ENCODE measurements at regions not wholly inside any gene's neighbourhood (a gene's known extent, or its start where the extent isn't known, plus 50 kb on each side); places are given as distances from the start of the nearest gene placed in this dataset.
"Not testable (repeated sequence)": the region's sequence is repeated elsewhere in the genome, so short reads cannot be mapped to it uniquely, and the experiment has no call there.

GRCh38 chr2:131802351-131802836 lies 274.7 kb downstream of the CCDC74A start:
- in situ Hi-C loops (cut with MboI; ENCODE audit: low pct_unique_long_range_greater_than_20kb, low sequenced_read_pairs): not testable (repeated sequence)
- peak; percentile 66 for DNase-seq

DNA sequence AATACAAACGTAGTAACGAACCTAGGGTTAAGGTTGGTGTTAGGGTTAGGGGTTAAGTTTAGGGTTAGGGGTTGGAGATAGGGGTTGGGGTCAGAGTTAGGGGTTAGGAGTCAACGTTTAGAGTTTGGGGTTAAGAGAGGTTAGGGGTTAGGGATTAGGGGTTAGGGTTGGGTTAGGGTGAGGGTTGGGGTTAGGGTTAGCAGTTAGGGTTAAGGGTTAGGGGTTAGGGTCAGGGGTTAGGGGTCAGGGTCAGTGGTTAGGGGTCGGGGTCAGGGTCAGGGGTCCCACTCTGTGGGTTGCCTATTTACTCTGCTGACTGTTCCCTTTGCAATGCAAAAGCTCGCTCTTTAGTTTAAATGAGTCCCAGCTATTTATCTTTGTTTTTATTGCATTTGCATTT lies 275.5 kb downstream of the CCDC74A start:
- in situ Hi-C loops (cut with MboI; ENCODE audit: low pct_unique_long_range_greater_than_20kb, low sequenced_read_pairs); DNase-seq: not testable (repeated sequence)

- DNase-seq; in situ Hi-C loops (cut with MboI; ENCODE audit: low pct_unique_long_range_greater_than_20kb, low sequenced_read_pairs): not testable (repeated sequence)
Measured at GRCh38 chr2:131812605-131813004, 284.9 kb downstream of the CCDC74A start.

DNA sequence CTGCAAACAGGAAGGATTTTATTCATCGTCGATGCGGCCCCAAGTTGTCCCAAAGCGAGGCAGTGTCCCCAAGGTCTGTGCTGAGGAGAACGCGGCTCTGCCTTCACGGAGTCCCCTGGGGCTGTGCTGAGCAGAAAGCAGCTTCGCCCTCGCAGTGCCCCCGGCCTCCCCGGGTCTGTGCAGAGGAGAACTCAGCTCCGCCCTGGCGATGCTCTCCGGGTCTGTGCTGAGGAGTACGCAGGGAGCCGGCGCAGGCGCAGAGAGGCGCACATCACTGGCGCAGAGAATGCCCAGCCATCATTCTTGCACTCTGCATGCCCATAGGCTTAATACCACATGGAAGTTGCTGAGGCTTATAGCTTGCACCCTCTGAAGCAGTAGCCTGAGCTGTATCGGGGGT lies 285.7 kb downstream of the CCDC74A start:
- DNase-seq; in situ Hi-C loops (cut with MboI; ENCODE audit: low pct_unique_long_range_greater_than_20kb, low sequenced_read_pairs): not testable (repeated sequence)

DNA sequence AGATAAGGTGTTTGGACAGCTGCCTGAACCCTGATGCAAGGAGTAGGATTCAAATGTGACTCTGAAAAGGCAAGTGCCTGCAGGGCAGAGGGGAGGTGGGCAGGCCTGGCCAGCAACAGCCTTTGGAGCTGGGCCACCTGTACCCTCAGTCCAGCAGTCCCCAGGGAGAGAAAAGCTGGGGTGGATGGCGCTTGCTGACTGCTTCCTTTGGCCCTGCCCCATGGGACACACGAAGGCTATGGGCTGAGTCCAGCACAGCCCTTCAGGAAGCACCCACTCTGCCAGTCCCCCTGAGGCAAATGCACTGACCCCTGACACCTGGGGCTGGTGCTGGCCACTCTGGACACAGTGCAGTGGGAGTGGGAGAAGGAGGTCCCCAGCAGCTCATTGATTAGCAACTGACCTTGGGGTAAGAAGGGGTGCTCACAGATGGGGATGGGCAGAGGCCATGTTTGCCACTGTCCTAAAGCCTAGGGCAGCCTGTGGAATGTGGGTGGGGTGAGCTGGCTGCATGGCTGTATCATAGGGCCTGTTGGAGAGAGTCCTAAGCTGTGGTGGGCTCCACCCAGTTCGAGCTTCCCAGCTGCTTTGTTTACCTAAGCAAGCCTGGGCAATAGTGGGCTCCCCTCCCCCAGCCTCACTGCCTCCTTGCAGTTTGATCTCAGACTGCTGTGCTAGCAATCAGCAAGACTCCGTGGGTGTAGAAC lies 290.7 kb downstream of the CCDC74A start:
- in situ Hi-C loops (cut with MboI; ENCODE audit: low pct_unique_long_range_greater_than_20kb, low sequenced_read_pairs); DNase-seq: not testable (repeated sequence)

DNA sequence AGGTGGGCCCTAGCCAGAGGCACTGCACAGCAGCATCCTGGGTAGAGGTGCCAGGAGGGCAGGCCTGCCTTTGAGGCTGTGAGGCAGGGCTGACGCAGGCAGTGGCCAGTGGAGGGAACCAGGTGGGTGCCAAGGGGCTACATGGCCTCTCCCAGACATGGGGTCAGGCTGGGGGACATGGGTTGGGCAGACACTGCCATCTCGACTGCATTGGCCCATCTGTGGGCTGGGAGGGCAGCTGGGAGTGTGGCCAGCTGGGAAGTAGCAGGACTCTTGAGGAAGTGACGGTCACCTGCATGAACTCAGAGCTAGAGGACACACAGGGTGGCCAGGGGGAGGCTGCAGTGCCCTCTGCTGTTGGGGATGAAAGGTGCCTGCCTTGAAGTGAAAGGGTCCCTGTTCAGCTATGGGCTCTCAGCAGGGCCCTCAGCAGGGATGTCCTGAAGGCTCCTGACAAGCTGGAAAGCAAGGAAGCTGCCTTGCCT lies 294.6 kb downstream of the CCDC74A start:
- in situ Hi-C loops (cut with MboI; ENCODE audit: low pct_unique_long_range_greater_than_20kb, low sequenced_read_pairs): not testable (repeated sequence)
- DNase-seq: peak; percentile 23

- in situ Hi-C loops (cut with MboI; ENCODE audit: low pct_unique_long_range_greater_than_20kb, low sequenced_read_pairs); DNase-seq: not testable (repeated sequence)
Measured at GRCh38 chr2:131823058-131823457, 295.4 kb downstream of the CCDC74A start.

- DNase-seq: not testable (repeated sequence)
Measured at GRCh38 chr2:131824986-131825385, 297.3 kb downstream of the CCDC74A start.

GRCh38 chr2:131827481-131828163 lies 299.9 kb downstream of the CCDC74A start:
- in situ Hi-C loops (cut with MboI; ENCODE audit: low pct_unique_long_range_greater_than_20kb, low sequenced_read_pairs): no loop called here

More at GRCh38 chr2:131824986-131825385, 297.3 kb downstream of the CCDC74A start:
- in situ Hi-C loops (cut with MboI; ENCODE audit: low pct_unique_long_range_greater_than_20kb, low sequenced_read_pairs): not testable (repeated sequence)

GRCh38 chr2:131828164-131828561 lies 300.5 kb downstream of the CCDC74A start:
- DNase-seq: no peak
- in situ Hi-C loops (cut with MboI; ENCODE audit: low pct_unique_long_range_greater_than_20kb, low sequenced_read_pairs): no loop called here

More at GRCh38 chr2:131827481-131828163, 299.9 kb downstream of the CCDC74A start:
- no peak for DNase-seq

DNA sequence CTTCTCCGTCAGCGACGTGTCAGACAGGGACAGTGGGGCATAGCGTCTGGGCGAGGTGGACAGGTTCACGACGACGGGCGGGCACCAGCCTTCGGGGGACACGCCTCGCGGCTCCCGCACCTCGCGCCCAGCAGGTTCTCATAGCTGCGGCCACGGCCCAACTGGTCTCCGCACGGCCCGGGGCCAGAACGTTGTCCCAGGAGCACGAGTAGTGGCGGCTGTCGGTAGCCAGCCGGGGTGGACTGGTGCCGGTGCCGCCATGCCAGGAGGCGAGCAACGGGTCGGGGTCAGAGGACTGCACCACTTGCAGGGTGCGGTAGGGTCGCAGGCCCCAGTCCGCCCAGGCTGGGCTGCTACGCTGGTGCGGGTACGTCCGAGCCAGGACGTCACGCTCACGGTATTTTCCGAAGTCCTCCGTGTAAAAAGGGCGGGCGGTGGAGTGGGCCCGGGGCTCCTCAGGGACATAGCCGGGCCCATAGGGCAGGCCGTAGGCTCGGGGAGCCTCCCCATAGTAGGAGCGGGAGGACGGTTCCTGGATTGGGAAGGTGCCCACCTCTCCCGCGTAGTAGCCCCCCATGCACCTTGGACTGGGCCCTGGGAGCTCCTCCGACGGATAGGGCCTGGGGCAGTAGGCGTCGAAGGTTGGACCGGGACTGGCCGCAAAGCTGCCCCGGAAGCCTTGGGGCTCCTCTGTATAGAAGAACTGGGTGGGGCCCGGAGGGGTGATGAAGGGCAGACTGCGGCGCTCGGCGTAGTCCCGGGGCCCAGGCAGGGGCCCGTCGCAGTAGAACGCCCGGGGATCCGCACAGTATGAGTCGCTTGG lies 301.2 kb downstream of the CCDC74A start:
- DNase-seq; in situ Hi-C loops (cut with MboI; ENCODE audit: low pct_unique_long_range_greater_than_20kb, low sequenced_read_pairs): not testable (repeated sequence)

GRCh38 chr2:131829456-131830241 lies 302.0 kb downstream of the CCDC74A start:
- DNase-seq; in situ Hi-C loops (cut with MboI; ENCODE audit: low pct_unique_long_range_greater_than_20kb, low sequenced_read_pairs): not testable (repeated sequence)

GRCh38 chr2:131830242-131830945 lies 302.7 kb downstream of the CCDC74A start:
- DNase-seq; in situ Hi-C loops (cut with MboI; ENCODE audit: low pct_unique_long_range_greater_than_20kb, low sequenced_read_pairs): not testable (repeated sequence)

- DNase-seq; in situ Hi-C loops (cut with MboI; ENCODE audit: low pct_unique_long_range_greater_than_20kb, low sequenced_read_pairs): not testable (repeated sequence)
Measured at GRCh38 chr2:131830946-131831310, 303.2 kb downstream of the CCDC74A start.

DNA sequence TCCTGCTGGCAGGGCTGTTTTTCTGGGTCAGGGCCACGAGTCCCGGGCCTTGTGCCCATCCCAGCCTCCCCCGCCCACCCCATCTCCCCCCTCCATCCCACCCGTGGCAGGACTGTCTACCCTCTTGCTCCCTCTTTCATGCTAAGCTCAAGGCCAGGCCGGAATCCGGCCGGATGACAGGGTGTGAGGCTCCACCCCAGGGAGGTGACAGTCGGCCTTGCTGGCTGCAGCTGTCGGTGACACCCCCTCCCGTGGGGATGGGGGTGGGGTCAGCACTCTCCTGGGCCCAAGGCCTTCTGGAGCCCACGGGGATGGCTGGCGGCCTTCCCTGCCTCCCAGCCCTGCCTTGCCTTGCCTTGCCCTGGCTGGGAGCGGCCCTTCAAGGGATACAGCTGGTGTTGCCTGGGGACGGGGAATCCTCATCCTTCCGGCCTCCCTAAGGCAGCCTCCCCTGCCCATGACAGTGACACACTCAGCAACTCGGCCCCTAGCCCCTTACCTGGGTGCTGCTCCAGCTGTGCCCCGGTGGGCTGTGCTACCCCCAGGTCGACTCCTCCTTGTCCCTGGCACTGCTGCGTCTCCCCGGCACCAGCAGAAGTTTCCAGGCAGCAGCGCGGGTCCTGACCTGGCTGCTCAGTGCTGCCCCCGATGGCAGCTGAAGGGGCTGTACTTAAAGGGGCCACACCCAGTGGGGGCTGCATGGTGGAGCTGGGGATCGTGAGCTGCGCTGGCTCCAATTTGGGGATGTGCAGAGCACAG lies 303.9 kb downstream of the CCDC74A start:
- DNase-seq: peak; percentile 6
- in situ Hi-C loops (cut with MboI; ENCODE audit: low pct_unique_long_range_greater_than_20kb, low sequenced_read_pairs): not testable (repeated sequence)

- in situ Hi-C loops (cut with MboI; ENCODE audit: low pct_unique_long_range_greater_than_20kb, low sequenced_read_pairs); DNase-seq: not testable (repeated sequence)
Measured at GRCh38 chr2:131832209-131832780, 304.6 kb downstream of the CCDC74A start.

- in situ Hi-C loops (cut with MboI; ENCODE audit: low pct_unique_long_range_greater_than_20kb, low sequenced_read_pairs); DNase-seq: not testable (repeated sequence)
Measured at GRCh38 chr2:131832917-131833316, 305.2 kb downstream of the CCDC74A start.
